ENCODE measurements at regions not wholly inside any gene's neighbourhood (a gene's known extent, or its start where the extent isn't known, plus 50 kb on each side); places are given as distances from the start of the nearest gene placed in this dataset.

DNA sequence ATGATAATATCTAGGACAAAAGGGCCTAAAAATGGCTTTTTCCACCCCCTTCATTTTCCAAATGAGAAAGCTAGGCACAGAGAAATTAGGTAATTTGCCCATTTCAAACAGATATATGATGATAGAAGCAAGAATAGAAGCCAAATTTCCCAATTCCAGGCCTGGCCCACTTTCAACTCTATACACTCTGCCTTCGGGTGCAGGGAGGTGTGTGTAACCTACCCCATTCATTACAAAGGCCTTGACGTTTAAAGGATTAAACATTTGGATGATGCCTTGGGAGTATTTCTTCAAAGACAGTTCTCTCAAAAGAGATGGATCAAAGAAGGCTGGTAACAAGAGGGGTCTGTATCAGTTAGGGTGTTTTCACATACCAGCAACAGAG lies 134.1 kb downstream of the CCDC34 start (continued):
- TF ChIP-seq ZNF391 (tag by site-specific recombination; IDR thresholded peaks at IDR 0.05; ENCODE audit: borderline replicate concordance, low read depth) = no peak
- no peak for TF ChIP-seq ZNF302 (tag by site-specific recombination; IDR thresholded peaks at IDR 0.05; ENCODE audit: low read depth)
- TF ChIP-seq, protein P1, sequence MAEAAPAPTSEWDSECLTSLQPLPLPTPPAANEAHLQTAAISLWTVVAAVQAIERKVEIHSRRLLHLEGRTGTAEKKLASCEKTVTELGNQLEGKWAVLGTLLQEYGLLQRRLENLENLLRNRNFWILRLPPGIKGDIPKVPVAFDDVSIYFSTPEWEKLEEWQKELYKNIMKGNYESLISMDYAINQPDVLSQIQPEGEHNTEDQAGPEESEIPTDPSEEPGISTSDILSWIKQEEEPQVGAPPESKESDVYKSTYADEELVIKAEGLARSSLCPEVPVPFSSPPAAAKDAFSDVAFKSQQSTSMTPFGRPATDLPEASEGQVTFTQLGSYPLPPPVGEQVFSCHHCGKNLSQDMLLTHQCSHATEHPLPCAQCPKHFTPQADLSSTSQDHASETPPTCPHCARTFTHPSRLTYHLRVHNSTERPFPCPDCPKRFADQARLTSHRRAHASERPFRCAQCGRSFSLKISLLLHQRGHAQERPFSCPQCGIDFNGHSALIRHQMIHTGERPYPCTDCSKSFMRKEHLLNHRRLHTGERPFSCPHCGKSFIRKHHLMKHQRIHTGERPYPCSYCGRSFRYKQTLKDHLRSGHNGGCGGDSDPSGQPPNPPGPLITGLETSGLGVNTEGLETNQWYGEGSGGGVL (tag by site-specific recombination; IDR thresholded peaks at IDR 0.05) = no peak
- TF ChIP-seq, protein P2, sequence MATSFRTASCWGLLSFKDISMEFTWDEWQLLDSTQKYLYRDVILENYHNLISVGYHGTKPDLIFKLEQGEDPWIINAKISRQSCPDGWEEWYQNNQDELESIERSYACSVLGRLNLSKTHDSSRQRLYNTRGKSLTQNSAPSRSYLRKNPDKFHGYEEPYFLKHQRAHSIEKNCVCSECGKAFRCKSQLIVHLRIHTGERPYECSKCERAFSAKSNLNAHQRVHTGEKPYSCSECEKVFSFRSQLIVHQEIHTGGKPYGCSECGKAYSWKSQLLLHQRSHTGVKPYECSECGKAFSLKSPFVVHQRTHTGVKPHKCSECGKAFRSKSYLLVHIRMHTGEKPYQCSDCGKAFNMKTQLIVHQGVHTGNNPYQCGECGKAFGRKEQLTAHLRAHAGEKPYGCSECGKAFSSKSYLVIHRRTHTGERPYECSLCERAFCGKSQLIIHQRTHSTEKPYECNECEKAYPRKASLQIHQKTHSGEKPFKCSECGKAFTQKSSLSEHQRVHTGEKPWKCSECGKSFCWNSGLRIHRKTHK (tag by site-specific recombination; IDR thresholded peaks at IDR 0.05) = no peak
- TF ChIP-seq ZNF423 (tag by site-specific recombination; IDR thresholded peaks at IDR 0.05) = no peak
- TF ChIP-seq ZNF140 (tag by site-specific recombination; IDR thresholded peaks at IDR 0.05) = no peak
- TF ChIP-seq, protein P3, sequence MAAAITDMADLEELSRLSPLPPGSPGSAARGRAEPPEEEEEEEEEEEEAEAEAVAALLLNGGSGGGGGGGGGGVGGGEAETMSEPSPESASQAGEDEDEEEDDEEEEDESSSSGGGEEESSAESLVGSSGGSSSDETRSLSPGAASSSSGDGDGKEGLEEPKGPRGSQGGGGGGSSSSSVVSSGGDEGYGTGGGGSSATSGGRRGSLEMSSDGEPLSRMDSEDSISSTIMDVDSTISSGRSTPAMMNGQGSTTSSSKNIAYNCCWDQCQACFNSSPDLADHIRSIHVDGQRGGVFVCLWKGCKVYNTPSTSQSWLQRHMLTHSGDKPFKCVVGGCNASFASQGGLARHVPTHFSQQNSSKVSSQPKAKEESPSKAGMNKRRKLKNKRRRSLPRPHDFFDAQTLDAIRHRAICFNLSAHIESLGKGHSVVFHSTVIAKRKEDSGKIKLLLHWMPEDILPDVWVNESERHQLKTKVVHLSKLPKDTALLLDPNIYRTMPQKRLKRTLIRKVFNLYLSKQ (tag by site-specific recombination; IDR thresholded peaks at IDR 0.05; ENCODE audit: borderline replicate concordance) = no peak
- no peak for TF ChIP-seq OSR2 (tag by site-specific recombination; IDR thresholded peaks at IDR 0.05)
- no peak for TF ChIP-seq WT1 (tag by site-specific recombination; IDR thresholded peaks at IDR 0.05)
- TF ChIP-seq ZNF211 (tag by site-specific recombination; IDR thresholded peaks at IDR 0.05; ENCODE audit: low read depth) = no peak

DNA sequence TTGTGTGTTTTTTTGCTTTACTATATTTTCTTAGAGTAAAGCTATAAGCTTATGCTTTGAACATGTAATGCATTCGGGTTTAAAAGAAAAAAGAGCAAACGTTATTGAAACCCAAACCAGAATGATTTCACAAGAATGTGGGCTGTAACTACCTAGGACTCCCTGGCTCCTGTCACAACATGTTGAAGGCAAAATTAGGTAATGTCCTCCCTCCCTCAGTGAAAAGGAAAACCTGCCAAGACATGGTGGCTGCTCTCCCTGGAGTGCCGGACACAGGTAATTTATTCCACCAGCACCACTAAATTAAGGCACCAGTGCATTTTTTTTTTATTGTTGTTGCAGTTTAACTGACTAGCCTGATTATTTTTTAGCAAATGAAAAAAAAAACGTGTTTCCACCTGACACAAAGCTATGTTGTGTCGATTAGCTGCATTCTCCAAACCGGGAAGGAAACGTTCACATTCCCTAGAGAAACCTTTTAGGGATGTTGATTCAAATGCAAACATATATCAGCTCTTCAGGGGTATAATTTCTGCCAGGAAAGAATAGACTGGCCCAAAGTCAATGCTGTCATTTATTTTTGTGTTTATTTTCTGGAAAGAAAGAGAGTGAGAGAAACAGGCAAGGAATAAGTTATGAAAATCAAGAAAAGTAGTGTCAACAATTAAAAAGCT lies 134.6 kb downstream of the CCDC34 start:
- no peak overlapping the region for H3K27ac ChIP-seq (ENCODE audit: extremely low read depth, low read depth, low read length)
- H3K9me3 ChIP-seq (ENCODE audit: control insufficient read depth, insufficient read depth, low read depth, low read length) = no peaks in the 10 kb centered on the region
- no peak overlapping the region for H3K4me3 ChIP-seq (ENCODE audit: low read depth, low read length)
- ChIA-PET POLR2A (interaction anchor here (0.7 kb wide), 1 partner anchor 19 kb away, joined by 3 read pairs; no protein-coding TSS in a partner anchor), CTCF (interaction anchor here (0.6 kb wide), 1 partner anchor 170 kb away, joined by 5 read pairs; no protein-coding TSS in a partner anchor)
- H3K4me1 ChIP-seq (ENCODE audit: control insufficient read depth, insufficient read depth, low read length) = peaks cover 5% of the 10 kb centered on the region
- H3K36me3 ChIP-seq (ENCODE audit: control insufficient read depth in 2 of 2, insufficient read depth in 1 of 2, low read length in 2 of 2) = no peaks in the 10 kb centered on the region
- TF ChIP-seq ZNF548 (tag by site-specific recombination; IDR thresholded peaks at IDR 0.05) (no peak), OVOL3 (tag by site-specific recombination; IDR thresholded peaks at IDR 0.05) (no peak), ZNF10 (tag by site-specific recombination; IDR thresholded peaks at IDR 0.05) (peak; percentile 50; the same call in 1 of the 2 replicates), ZNF423 (tag by site-specific recombination; IDR thresholded peaks at IDR 0.05) (no peak), ZNF24 (tag by site-specific recombination; IDR thresholded peaks at IDR 0.05) (no peak), ZNF366 (tag by site-specific recombination; conservative IDR thresholded peaks at IDR 0.05) (0 out of 2 replicates have a peak, but pooled peaks have one; percentile 11), ZEB2 (tag by site-specific recombination; IDR thresholded peaks at IDR 0.05) (no peak), ZNF549 (tag by site-specific recombination; IDR thresholded peaks at IDR 0.05) (no peak), ZNF175 (tag by site-specific recombination; IDR thresholded peaks at IDR 0.05) (no peak), ZBTB48 (tag by site-specific recombination; IDR thresholded peaks at IDR 0.05) (no peak), ZNF654 (tag by site-specific recombination; IDR thresholded peaks at IDR 0.05; ENCODE audit: low read depth) (no peak), HOXC10 (CRISPR knock-in tag; IDR thresholded peaks at IDR 0.05) (no peak)
- TF ChIP-seq, protein P4, sequence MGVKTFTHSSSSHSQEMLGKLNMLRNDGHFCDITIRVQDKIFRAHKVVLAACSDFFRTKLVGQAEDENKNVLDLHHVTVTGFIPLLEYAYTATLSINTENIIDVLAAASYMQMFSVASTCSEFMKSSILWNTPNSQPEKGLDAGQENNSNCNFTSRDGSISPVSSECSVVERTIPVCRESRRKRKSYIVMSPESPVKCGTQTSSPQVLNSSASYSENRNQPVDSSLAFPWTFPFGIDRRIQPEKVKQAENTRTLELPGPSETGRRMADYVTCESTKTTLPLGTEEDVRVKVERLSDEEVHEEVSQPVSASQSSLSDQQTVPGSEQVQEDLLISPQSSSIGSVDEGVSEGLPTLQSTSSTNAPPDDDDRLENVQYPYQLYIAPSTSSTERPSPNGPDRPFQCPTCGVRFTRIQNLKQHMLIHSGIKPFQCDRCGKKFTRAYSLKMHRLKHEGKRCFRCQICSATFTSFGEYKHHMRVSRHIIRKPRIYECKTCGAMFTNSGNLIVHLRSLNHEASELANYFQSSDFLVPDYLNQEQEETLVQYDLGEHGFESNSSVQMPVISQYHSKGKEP (tag by site-specific recombination; IDR thresholded peaks at IDR 0.05) = peak; percentile 43; the same call in 1 of the 2 replicates
- TF ChIP-seq, protein P5, sequence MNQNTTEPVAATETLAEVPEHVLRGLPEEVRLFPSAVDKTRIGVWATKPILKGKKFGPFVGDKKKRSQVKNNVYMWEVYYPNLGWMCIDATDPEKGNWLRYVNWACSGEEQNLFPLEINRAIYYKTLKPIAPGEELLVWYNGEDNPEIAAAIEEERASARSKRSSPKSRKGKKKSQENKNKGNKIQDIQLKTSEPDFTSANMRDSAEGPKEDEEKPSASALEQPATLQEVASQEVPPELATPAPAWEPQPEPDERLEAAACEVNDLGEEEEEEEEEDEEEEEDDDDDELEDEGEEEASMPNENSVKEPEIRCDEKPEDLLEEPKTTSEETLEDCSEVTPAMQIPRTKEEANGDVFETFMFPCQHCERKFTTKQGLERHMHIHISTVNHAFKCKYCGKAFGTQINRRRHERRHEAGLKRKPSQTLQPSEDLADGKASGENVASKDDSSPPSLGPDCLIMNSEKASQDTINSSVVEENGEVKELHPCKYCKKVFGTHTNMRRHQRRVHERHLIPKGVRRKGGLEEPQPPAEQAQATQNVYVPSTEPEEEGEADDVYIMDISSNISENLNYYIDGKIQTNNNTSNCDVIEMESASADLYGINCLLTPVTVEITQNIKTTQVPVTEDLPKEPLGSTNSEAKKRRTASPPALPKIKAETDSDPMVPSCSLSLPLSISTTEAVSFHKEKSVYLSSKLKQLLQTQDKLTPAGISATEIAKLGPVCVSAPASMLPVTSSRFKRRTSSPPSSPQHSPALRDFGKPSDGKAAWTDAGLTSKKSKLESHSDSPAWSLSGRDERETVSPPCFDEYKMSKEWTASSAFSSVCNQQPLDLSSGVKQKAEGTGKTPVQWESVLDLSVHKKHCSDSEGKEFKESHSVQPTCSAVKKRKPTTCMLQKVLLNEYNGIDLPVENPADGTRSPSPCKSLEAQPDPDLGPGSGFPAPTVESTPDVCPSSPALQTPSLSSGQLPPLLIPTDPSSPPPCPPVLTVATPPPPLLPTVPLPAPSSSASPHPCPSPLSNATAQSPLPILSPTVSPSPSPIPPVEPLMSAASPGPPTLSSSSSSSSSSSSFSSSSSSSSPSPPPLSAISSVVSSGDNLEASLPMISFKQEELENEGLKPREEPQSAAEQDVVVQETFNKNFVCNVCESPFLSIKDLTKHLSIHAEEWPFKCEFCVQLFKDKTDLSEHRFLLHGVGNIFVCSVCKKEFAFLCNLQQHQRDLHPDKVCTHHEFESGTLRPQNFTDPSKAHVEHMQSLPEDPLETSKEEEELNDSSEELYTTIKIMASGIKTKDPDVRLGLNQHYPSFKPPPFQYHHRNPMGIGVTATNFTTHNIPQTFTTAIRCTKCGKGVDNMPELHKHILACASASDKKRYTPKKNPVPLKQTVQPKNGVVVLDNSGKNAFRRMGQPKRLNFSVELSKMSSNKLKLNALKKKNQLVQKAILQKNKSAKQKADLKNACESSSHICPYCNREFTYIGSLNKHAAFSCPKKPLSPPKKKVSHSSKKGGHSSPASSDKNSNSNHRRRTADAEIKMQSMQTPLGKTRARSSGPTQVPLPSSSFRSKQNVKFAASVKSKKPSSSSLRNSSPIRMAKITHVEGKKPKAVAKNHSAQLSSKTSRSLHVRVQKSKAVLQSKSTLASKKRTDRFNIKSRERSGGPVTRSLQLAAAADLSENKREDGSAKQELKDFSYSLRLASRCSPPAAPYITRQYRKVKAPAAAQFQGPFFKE (tag by site-specific recombination; IDR thresholded peaks at IDR 0.05; ENCODE audit: borderline replicate concordance) = no peak
